GM20431 (cell line): ENCODE measurements at regions not wholly inside any gene's neighbourhood (a gene's known extent, or its start where the extent isn't known, plus 50 kb on each side); places are given as distances from the start of the nearest gene placed in this dataset.

Experiments used
- in situ Hi-C: fragments of 300-500 bp; cut with MseI, MboI; formaldehyde crosslinking; loops from one replicate; pipeline ENCODE4 v1.15.0; 2020; ENCODE audit warnings: low sequenced_read_pairs; ENCODE audit not compliant: unreplicated experiment

GRCh38 chr12:77189458-77189857 is 124.1 kb upstream of the E2F7 start:
- in situ Hi-C loops: no loop called here

- in situ Hi-C loops: no loop called here
Observed at GRCh38 chr12:77179515-77179914, 114.1 kb upstream of the E2F7 start.

GRCh38 chr12:77167801-77168200 is 102.4 kb upstream of the E2F7 start:
- in situ Hi-C loops: no loop called here

DNA sequence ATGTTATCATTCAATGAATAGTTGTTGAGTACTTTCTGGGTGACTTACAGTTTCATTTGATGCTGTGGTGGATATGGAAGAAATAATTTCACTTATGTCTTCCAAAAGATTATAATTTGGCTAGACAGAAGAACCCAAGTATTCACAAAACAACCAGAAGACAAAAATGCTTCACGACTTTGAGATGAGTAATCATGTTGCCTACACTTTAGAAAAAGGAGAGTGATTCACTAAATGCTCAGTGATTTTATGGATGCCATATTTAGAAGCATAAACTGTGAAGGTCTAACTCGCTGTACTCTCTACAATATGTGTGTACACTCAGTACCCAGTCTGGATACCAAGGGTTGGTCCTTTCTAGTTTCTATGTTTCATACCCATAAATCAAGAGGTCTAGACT is 101.3 kb upstream of the E2F7 start:
- in situ Hi-C loops: no loop called here

GRCh38 chr12:77163074-77164038 is 98.0 kb upstream of the E2F7 start:
- in situ Hi-C loops: no loop called here

DNA sequence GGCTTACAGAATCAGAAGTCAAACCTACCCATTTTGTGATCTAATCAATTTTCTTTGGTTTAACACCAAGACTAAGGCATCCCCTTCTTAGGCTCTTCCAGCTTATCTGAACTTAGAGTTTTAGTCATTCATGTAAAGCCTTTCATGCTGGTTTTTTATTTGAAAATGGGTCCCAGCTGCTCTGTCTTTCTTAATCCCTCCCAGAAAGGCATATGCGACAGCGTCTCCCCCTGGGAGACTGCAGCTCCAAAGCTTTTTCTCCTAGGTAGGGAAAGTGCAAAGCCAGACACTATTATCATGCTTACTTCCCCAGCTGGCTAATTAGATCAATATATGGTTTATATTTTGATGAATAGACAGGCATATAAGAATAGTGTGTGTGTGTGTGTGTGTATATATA is 96.6 kb upstream of the E2F7 start:
- in situ Hi-C loops: no loop called here

GRCh38 chr12:77160931-77161330 is 95.6 kb upstream of the E2F7 start:
- in situ Hi-C loops: no loop called here

DNA sequence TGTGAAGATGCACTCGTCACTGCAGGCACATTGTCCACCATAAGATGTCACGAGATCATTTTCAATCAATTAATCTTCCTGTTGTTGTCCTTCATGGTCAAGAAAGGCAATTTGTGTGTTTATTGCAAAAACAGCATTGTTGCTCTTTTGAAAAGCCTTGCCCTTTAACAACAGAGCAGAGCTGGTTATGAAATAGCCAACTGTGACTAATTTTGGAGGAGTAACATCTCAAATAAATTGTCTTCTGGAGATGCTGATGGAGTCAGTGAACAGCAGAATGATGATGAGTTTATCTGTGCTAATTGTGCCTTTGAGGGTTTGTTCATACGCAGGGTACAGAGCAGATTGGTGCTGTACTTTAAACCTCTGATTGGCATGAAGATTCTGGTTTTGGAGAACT is 88.3 kb upstream of the E2F7 start:
- in situ Hi-C loops: no loop called here

DNA sequence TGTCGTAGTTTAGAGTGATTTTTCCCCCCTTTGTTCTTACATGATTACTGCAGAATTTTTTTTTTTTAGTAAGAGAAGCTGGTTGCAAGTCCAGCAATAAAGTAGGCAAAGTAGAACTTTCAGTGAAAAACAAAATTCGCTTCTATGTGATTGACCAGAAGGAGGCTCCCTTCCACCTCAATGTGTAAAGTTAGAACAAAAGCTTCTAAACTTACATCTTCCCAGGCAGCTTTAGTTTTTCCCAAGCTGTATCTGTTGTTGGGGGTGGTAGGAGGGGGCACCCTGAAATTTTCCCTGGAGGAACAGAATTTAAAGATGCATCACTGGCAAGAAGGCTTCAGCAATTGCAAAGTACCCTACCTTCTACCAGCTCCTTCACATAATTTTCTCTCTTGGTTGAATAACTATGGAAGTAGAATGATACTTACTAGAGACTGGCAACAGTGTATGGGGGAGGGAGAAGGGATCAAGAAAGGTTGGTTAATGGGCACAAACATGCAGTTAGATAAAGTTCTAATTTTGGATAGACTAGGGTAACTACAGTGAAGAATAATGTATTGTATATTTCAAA is 87.3 kb upstream of the E2F7 start:
- in situ Hi-C loops: no loop called here

DNA sequence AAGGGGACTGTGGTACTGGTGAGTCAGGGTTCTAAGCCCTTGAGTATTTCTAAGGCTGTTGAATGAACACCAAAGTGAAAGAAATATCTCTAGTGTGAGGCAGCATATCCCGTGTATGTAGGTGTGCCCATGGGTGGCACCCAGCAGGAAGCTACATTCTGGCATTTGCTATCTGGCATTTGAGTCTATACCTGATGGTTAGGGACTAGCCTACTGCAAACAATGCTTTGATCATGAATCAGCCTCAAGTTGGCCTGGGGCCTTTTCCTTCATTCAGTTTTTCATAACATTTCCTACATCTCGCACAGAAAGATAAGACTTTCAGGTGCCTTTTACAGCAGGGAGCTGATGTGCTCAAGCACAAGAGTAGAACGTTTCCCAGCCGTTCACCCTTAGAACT is 85.7 kb upstream of the E2F7 start:
- in situ Hi-C loops: no loop called here

DNA sequence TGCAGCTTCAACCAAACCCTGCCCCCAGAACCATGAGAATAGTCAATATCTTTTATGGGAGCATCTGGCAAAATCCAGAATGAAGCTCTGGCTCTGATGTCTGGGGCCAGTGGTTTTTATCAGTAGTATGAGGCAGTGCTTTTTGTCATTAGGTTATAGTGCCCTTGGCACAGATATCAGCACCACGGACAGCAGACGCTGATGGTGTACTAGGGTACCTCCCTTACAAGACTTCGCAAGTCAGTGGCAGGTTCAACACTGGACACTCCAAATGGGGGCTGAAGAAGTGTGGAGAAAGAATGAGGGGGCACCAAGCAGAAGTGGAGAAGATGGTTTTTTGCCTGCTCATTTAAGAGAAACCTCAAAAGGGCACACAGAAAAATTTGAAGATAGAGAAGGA is 68.2 kb upstream of the E2F7 start:
- in situ Hi-C loops: no loop called here

GRCh38 chr12:77131977-77132490 is 66.7 kb upstream of the E2F7 start:
- in situ Hi-C loops: no loop called here

DNA sequence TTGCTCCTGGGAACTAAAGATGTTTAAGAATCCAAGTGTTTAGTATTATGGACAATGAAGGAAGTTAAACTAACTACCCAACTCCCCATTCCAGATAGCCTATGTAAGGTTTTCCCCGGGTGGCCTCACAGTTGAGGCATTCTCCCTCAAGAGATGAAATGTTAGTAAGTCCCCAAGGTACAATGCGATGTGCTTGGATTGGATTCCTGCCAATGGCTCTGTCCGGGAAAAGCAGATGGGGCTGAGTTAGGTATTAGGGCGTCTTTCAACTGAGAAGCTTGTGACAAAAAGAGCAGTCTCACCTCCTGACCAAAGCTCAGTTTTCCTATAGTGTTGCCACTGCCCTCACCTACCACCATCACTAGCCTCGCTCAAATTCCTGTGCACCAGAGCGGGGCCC is 64.8 kb upstream of the E2F7 start:
- in situ Hi-C loops: no loop called here

DNA sequence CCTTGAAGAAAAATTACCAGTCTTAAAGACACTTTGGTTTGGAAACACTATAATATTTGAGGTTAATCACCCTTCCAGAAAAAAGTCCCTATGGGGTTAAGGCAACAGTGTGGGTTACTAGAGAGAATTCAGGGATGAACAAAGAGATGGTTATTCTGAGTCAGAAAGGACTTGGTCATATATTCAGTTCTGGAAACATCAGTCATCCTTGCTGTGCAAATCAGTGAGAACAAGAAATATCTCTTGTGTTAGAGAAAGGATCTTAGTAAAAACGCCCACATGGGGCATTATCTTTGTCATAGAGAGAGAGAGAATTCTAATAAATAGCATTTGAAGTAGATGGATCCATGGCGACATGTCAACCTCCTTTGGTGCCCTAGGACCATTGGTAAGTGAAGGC is 59.4 kb upstream of the E2F7 start:
- in situ Hi-C loops: no loop called here

GRCh38 chr12:77122661-77123060 is 57.3 kb upstream of the E2F7 start:
- in situ Hi-C loops: no loop called here

GRCh38 chr12:77122236-77122635 is 56.9 kb upstream of the E2F7 start:
- in situ Hi-C loops: no loop called here

DNA sequence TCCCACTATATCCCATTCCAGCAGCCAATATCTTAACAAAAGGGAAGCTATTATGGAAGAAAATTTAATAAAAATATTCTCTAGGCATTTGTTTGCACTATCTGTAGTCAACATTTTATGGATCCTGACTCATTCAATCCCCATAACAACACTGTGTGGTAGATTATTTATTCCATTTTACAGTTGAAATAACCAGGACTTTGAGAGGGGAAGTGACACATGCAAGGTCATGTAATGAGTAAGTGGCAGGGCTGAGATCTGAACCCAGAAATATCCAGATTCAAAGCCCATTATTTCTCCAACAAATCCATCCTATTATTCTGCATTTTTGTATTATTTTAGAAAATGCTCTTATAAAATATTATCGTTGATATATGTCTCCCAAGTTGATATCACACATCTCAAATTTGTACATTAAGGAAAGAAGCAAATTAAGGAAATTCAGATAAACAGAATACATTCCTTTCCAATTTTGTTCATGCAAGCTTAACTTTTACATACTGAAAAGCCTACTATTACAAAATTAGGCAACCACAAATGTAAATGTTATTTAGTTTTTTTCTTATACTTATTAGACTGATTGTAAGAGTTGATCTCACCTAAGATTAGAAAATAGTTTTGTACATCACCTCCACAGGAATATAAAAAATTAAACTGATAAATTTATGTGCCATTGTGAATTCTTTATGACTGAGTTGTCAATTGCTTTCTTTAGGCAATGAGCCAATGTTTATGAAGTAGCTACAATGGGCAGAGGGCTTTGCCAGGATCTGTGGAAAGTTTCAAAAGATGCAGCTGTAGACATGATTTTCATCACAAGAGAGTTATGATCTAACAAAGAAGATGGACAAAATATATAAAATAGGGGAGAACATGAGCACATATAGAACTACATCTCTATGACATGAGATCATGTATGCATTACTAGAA is 55.1 kb upstream of the E2F7 start:
- in situ Hi-C loops: no loop called here

GRCh38 chr12:77118696-77119095 is 53.3 kb upstream of the E2F7 start:
- in situ Hi-C loops: no loop called here

GRCh38 chr12:77116277-77116676 is 50.9 kb upstream of the E2F7 start:
- in situ Hi-C loops: no loop called here

DNA sequence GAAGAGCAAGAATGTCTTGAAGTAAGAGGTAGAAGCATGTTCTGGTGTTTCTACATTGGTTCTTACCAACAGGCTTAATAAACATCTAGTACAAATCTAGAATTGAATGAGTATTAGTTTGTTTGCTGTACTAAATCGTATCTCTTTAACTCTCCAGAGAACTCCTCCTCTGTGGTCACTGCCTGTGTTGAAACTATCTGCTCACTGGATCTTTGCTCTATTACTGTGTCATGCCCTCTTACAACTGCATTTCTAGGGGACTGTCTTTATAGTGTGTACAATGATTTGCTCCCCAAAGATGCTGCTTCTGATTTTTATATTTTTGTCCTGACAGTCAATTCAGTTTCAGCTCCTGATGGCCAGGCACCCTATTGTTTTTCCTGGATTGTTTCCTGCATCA is 50.1 kb upstream of the E2F7 start:
- in situ Hi-C loops: no loop called here
